ENCODE measurements at regions not wholly inside any gene's neighbourhood (a gene's known extent, or its start where the extent isn't known, plus 50 kb on each side); places are given as distances from the start of the nearest gene placed in this dataset.

GRCh38 chr3:127118366-127118765, 74.6 kb upstream of the PRR23E start:
- no peaks in the 10 kb centered on the region for H3K36me3 ChIP-seq (ENCODE audit: control insufficient read depth in 2 of 2, extremely low read depth in 1 of 2, insufficient read depth in 2 of 2, low read length in 2 of 2)
- H2AFZ ChIP-seq (ENCODE audit: low read depth, low read length), result no peak overlapping the region
- DNase-seq (ENCODE audit: low read depth, low spot score) (no peak), FAIRE-seq (no peak)
- ChIA-PET POLR2A (no interaction called here), CTCF (no interaction called here)
- no peak overlapping the region for H3K4me3 ChIP-seq (replicated peaks in 1 of 3; ENCODE audit: insufficient read depth in 1 of 3, low read depth in 1 of 3, low read length in 3 of 3)
- no TSS peak for BruUV-seq (replicated peaks)
- dilution Hi-C loops (cut with MboI; ENCODE audit: extremely low pct_ligation_motif_present, low sequenced_read_pairs), result no loop called here
- no peaks in the 10 kb centered on the region for H3K9me3 ChIP-seq (replicated peaks; ENCODE audit: control insufficient read depth, insufficient read depth, low read length)
- no peak overlapping the region for H3K9ac ChIP-seq (replicated peaks; ENCODE audit: extremely low read depth, insufficient read depth, low read length)
- H3K79me2 ChIP-seq (ENCODE audit: control insufficient read depth, insufficient read depth, low read length), result no peaks in the 10 kb centered on the region
- H3K27ac ChIP-seq (ENCODE audit: insufficient read depth, low read depth, low read length), result no peak overlapping the region
- no peak overlapping the region for H3K4me2 ChIP-seq (ENCODE audit: insufficient read depth, low read length)
- no peaks in the 10 kb centered on the region for H4K20me1 ChIP-seq (replicated peaks; ENCODE audit: control insufficient read depth, extremely low read depth, insufficient read depth, low read length)
- no peak for TF ChIP-seq GATA2 (IDR thresholded peaks at IDR 0.05; ENCODE audit: insufficient read depth, insufficient read length, low read depth, low read length)
- no peaks in the 10 kb centered on the region for H3K9me1 ChIP-seq (replicated peaks; ENCODE audit: control insufficient read depth, extremely low read depth, insufficient read depth, low read length)
- H3K27me3 ChIP-seq (ENCODE audit: control insufficient read depth in 2 of 2, insufficient read depth in 2 of 2, low read length in 2 of 2), result peaks cover 0 to 3% of the 10 kb centered on the region in 2 experiments
- intact Hi-C loops (cut with micrococcal nuclease), result no loop called here
- H3K4me1 ChIP-seq (ENCODE audit: control insufficient read depth, extremely low read depth, insufficient read depth, low read length), result no peaks in the 10 kb centered on the region

GRCh38 chr3:127119693-127120464, 73.1 kb upstream of the PRR23E start:
- no peaks in the 10 kb centered on the region for H3K4me1 ChIP-seq (ENCODE audit: control insufficient read depth, extremely low read depth, insufficient read depth, low read length)
- H3K9me3 ChIP-seq (replicated peaks; ENCODE audit: control insufficient read depth, insufficient read depth, low read length), result no peaks in the 10 kb centered on the region
- intact Hi-C loops (cut with micrococcal nuclease) (no loop called here), dilution Hi-C loops (cut with MboI; ENCODE audit: extremely low pct_ligation_motif_present, low sequenced_read_pairs) (no loop called here)
- FAIRE-seq (no peak), DNase-seq (ENCODE audit: low read depth, low spot score) (no peak)
- TF ChIP-seq JUN (IDR thresholded peaks at IDR 0.05; ENCODE audit: borderline replicate concordance, insufficient read depth, insufficient read length, low read depth) (no peak), CTCF (IDR thresholded peaks at IDR 0.05; ENCODE audit: extremely low read depth in 1 of 2, insufficient read depth in 1 of 2, low read depth in 1 of 2, low read length in 2 of 2) (no peak), POLR2A (IDR thresholded peaks at IDR 0.05; ENCODE audit: low read depth, low read length) (no peak), GATA2 (IDR thresholded peaks at IDR 0.05; ENCODE audit: insufficient read depth, insufficient read length, low read depth, low read length) (no peak)
- TF ChIP-seq, protein P1, sequence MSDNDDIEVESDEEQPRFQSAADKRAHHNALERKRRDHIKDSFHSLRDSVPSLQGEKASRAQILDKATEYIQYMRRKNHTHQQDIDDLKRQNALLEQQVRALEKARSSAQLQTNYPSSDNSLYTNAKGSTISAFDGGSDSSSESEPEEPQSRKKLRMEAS (IDR thresholded peaks at IDR 0.05; ENCODE audit: insufficient read depth, insufficient read length), result no peak
- ChIA-PET POLR2A (no interaction called here), CTCF (interaction anchor here (0.8 kb wide), 1 partner anchor 40 kb away, joined by 3 read pairs; no protein-coding TSS in a partner anchor)
- peaks cover 0 to 3% of the 10 kb centered on the region in 2 experiments for H3K27me3 ChIP-seq (ENCODE audit: control insufficient read depth in 2 of 2, insufficient read depth in 2 of 2, low read length in 2 of 2)
- no peak overlapping the region for H3K27ac ChIP-seq (ENCODE audit: insufficient read depth, low read depth, low read length)
- H3K4me3 ChIP-seq (replicated peaks in 1 of 3; ENCODE audit: insufficient read depth in 1 of 3, low read depth in 1 of 3, low read length in 3 of 3), result no peak overlapping the region
- H4K20me1 ChIP-seq (replicated peaks; ENCODE audit: control insufficient read depth, extremely low read depth, insufficient read depth, low read length), result no peaks in the 10 kb centered on the region
- no peaks in the 10 kb centered on the region for H3K36me3 ChIP-seq (ENCODE audit: control insufficient read depth in 2 of 2, extremely low read depth in 1 of 2, insufficient read depth in 2 of 2, low read length in 2 of 2)
- no peak overlapping the region for H2AFZ ChIP-seq (ENCODE audit: low read depth, low read length)
- no TSS peak for BruUV-seq (replicated peaks)
- no peaks in the 10 kb centered on the region for H3K9me1 ChIP-seq (replicated peaks; ENCODE audit: control insufficient read depth, extremely low read depth, insufficient read depth, low read length)
- H3K4me2 ChIP-seq (ENCODE audit: insufficient read depth, low read length), result no peak overlapping the region
- no peak overlapping the region for H3K9ac ChIP-seq (replicated peaks; ENCODE audit: extremely low read depth, insufficient read depth, low read length)
- H3K79me2 ChIP-seq (ENCODE audit: control insufficient read depth, insufficient read depth, low read length), result no peaks in the 10 kb centered on the region
